ENCODE measurements at regions not wholly inside any gene's neighbourhood (a gene's known extent, or its start where the extent isn't known, plus 50 kb on each side); places are given as distances from the start of the nearest gene placed in this dataset.
"Not testable (repeated sequence)": the region's sequence is repeated elsewhere in the genome, so short reads cannot be mapped to it uniquely, and the experiment has no call there.

DNA sequence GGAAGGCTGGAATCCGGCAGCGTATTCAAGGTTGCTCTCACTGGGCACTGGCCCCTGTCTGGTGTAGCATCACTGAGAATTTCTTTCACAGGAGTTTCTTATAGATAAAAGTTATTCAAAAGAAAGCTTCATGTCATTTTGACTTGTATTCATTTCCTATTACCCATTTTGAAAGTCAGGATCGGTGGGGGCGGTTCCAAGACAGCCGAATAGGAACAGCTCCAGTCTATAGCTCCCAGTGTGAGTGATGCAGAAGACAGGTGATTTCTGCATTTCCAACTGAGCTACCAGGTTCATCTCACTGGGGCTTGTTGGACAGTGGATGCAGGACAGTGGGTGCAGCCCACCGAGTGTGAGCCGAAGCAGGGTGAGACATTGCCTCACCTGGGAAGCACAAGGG lies 51.5 kb upstream of the CDC42EP3 start:
- not testable (repeated sequence) for H3K4me3 ChIP-seq (replicated peaks in 1 of 2; ENCODE audit: low read depth in 2 of 2, low read length in 2 of 2); DNase-seq (ENCODE audit: low read depth in 2 of 2)

DNA sequence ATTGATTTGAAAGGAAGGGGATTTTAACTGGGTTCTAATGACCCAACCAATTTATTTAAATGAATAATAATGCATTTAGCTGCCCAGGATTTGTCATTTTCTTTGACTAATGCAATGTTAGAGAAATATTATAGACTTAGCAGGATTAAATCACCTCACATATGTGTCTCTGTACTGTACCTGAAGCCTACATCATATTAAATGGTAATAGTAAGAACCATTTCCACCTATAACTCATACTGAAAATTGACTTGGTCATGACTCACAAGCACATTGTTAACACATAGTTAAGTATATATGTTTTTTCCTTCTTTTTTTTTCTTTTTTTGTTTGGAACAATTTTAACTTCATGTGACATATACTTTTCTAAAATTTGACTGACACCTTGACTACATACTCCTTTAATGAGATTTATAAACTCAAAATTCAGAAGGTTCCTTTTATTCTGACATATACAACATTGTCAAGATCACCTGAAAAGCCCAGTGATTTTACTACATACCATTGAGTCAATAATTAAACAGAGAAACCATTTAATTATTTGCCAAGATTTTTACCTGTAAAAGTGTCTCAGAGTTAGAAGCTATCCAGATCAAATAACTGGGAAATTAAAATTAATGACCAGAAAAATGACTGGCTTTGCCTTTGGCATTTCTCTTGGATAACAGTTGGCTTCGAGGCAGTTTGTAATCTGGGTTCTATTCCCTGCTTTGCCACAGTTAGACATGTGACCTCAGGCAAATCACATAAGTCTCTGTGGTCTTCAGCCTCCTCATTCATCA lies 58.8 kb upstream of the CDC42EP3 start:
- TF ChIP-seq, protein P1, sequence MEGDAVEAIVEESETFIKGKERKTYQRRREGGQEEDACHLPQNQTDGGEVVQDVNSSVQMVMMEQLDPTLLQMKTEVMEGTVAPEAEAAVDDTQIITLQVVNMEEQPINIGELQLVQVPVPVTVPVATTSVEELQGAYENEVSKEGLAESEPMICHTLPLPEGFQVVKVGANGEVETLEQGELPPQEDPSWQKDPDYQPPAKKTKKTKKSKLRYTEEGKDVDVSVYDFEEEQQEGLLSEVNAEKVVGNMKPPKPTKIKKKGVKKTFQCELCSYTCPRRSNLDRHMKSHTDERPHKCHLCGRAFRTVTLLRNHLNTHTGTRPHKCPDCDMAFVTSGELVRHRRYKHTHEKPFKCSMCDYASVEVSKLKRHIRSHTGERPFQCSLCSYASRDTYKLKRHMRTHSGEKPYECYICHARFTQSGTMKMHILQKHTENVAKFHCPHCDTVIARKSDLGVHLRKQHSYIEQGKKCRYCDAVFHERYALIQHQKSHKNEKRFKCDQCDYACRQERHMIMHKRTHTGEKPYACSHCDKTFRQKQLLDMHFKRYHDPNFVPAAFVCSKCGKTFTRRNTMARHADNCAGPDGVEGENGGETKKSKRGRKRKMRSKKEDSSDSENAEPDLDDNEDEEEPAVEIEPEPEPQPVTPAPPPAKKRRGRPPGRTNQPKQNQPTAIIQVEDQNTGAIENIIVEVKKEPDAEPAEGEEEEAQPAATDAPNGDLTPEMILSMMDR (IDR thresholded peaks at IDR 0.05; ENCODE audit: low read depth, low read length), result no peak
- H3K4me3 ChIP-seq (replicated peaks in 1 of 2; ENCODE audit: low read depth in 2 of 2, low read length in 2 of 2), result no peak overlapping the region
- DNase-seq (ENCODE audit: low read depth in 2 of 2), result no peak

DNA sequence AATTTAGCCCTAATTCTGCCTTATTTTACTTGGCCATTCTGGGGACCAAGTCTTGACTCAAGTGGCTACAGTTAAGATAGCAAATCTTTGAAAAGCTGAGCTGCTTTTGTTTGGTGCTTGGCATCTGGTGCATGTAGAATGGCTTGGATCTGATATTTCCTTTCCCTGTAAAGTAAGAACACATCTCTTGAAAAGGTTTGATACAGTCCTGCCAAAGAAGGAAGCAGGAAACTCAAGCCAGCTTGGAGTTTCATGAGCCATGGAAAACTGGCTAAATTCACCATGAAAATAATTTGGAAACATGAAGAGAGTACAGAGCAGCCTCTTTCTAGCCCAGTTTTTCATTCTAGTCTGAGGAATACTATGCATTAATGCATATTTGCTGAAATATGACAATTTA lies 61.0 kb upstream of the CDC42EP3 start:
- DNase-seq (ENCODE audit: low read depth in 2 of 2); H3K4me3 ChIP-seq (replicated peaks in 1 of 2; ENCODE audit: low read depth in 2 of 2, low read length in 2 of 2): not testable (repeated sequence)

DNA sequence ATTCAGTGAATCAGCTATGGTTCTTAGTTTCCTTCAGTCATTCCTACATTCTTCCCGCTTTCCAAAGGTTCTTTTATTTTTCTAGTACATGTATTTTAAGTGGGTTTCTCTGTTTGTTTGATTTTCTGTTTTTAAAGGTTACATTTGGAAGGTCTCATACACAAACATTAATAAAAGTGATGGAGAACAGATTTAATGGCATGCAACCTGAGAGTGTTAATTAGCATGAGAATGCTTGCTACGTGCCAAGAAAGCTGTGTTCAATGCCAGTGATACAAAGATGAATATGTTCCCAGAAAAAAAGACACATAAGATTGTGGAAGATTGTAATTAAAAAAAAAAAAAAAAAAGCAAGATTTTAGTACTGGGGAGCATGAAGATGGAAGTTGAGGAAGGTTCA lies 61.8 kb upstream of the CDC42EP3 start:
- no peak for DNase-seq (ENCODE audit: low read depth in 2 of 2)
- TF ChIP-seq, protein P1 (IDR thresholded peaks at IDR 0.05; ENCODE audit: low read depth, low read length), result no peak
- no peak overlapping the region for H3K4me3 ChIP-seq (replicated peaks in 1 of 2; ENCODE audit: low read depth in 2 of 2, low read length in 2 of 2)

DNA sequence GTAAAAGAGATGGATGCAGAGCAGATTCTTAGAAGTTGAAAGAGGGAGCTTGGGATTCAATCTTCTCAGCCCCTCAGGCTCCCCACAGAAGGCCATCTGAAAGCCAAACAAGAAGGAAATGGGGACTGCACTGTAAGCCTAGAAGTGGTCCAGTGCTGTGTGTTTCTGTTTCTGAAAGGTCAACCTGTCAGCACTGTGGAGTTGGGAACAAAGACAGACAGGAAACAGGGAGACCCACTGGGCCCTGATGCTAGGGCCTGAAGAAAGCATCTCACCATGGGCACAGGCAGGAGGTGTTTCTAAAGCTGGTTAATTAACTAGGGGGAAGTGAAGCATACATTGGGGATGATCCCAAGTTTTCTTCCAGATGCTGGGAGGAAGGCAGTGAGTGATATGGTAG lies 62.5 kb upstream of the CDC42EP3 start:
- not testable (repeated sequence) for H3K4me3 ChIP-seq (replicated peaks in 1 of 2; ENCODE audit: low read depth in 2 of 2, low read length in 2 of 2); DNase-seq (ENCODE audit: low read depth in 2 of 2)

DNA sequence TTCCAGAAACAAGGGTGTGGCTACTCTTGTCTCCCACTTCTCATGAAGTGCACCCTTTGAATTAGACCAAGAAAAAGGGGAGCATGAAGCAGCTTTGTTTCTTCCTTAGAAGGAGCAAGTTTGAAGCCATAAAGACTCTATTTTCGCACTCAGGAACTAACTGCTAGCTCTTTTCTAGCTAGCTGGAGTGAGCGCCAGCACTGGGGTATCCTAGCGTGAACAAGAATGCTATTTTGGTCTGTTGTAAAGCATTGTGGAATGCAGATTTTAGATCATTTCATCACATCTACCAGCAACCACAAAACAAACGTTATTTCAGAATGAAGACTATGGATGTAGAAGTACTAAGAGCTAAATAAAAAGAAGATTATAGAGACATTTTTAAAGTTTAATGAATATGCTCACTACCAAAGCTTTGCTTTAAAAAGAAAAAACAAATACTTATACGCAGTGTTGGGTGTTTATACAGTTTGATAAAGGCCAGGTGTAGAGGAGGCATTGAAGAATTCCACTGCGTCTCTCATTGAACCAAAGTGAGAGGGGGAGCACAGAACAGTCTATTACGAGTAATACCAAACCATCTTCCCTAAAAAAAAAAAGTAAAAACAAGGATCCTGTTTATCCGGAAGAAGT lies 63.6 kb upstream of the CDC42EP3 start:
- H3K4me3 ChIP-seq (replicated peaks in 1 of 2; ENCODE audit: low read depth in 2 of 2, low read length in 2 of 2), result not testable (repeated sequence)
- peak; percentile 66 to 78 for DNase-seq (ENCODE audit: low read depth in 2 of 2)

DNA sequence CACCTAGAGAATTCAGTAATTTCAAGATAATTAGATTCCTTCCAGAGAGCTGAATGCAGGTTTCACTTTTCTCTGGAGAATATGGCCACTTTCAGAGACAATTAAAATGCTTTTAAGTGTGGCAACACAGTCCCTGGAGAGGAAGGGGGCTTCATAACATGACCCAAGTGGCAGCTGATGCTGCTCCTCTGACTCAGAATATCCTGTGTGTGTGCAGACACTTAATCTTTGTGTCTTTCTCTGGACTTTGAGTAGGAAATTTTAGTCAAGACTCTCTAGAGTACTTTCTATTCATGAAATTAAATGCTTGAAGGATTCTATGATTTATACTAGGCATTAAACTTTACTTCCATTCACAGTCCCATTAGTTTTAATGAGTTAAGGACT lies 64.1 kb upstream of the CDC42EP3 start:
- H3K4me3 ChIP-seq (replicated peaks in 1 of 2; ENCODE audit: low read depth in 2 of 2, low read length in 2 of 2), result not testable (repeated sequence)
- DNase-seq (ENCODE audit: low read depth in 2 of 2), result peak; percentile 12 to 64

DNA sequence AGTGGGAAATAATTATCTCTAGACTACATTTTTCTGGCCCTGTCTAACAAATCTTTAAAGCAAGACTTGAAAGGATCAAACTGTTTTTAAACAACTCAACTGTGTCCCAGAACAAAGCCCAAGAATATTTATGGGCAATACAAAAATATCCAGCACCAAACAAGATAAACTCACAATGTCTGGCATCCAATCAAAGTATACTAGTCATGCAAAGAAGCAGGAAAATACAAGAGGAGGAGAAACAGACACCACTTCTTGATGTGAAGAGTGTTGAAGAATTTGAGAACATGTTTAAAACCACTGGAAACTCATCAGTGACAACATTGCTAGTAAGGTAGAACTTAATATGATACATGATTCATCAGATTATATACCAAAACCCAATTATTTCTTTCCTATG lies 66.1 kb upstream of the CDC42EP3 start:
- peak; percentile 35 to 58 for DNase-seq (ENCODE audit: low read depth in 2 of 2)
- H3K4me3 ChIP-seq (replicated peaks in 1 of 2; ENCODE audit: low read depth in 2 of 2, low read length in 2 of 2), result no peak overlapping the region
- TF ChIP-seq, protein P1 (IDR thresholded peaks at IDR 0.05; ENCODE audit: low read depth, low read length), result no peak

DNA sequence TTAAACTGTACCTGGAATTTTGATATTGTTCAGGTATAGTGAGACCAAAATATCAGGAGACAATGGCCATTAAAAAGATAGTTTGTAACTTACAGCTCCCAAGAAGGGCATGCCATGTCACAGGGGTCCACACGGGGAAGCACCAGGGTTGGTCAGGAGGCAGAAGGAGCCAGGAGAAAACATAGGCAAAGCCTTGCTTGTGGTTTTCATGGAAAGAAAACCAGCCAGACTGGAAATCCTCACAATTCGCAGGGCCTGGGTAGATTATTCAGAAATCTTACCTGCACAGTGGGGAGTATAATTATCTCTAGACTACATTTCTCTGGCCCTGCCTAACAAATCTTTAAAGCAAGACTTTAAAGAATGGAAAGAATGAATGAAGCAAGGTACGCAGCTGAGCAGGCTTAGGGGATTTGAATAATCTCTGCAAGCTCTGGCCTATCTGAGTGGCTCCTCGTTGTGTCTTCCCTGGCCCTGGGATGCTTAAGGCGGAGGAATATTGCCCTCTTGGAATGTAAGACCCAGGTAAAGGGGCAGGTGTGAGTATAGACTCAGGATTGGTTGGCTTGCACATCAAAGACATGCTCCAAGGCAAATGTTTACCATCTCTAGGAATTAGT lies 66.9 kb upstream of the CDC42EP3 start:
- TF ChIP-seq, protein P1 (IDR thresholded peaks at IDR 0.05; ENCODE audit: low read depth, low read length), result no peak
- DNase-seq (ENCODE audit: low read depth in 2 of 2), result no peak
- no peak overlapping the region for H3K4me3 ChIP-seq (replicated peaks in 1 of 2; ENCODE audit: low read depth in 2 of 2, low read length in 2 of 2)

All from cardiac fibroblast (primary cell).